ENCODE measurements at regions not wholly inside any gene's neighbourhood (a gene's known extent, or its start where the extent isn't known, plus 50 kb on each side); places are given as distances from the start of the nearest gene placed in this dataset.

DNA sequence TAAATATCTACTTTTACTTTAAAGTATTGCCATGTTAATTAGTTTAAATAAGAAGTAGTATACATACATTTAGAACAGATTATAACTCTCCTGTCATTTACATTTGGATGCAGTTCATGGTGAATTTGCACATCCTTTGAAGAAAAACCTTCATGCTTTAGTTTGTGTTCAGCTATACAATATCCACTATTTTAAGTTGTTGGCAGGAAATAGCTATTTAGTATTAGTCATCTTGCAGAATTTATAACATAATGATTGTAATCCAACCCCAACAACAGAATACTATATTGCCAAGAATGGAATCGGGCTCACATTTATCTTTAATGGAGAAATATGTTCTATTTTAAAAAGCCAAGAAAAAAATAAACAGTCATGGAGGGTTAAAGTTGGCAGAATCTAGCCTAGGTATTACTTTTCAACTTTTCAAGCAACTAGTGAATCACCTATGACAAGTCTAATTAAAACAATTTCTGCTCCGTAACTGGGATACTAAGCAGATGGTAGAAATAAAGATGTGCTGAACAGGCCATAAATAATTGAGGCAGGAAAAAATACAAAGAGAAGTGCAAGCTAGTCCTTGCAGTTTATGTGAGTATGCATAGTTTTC lies 1170.6 kb upstream of the NUDT12 start:
- Histone ChIP-seq H3K4me1 (ENCODE audit: control insufficient read depth, insufficient read depth, low read length) (no peaks in the 10 kb centered on the region), H3K27ac (ENCODE audit: low read depth, low read length) (no peak overlapping the region), H3K9ac (ENCODE audit: extremely low read depth, low read length, poor library complexity, severe bottlenecking) (no peak overlapping the region), H3K27me3 (ENCODE audit: control insufficient read depth, insufficient read depth, low read length, poor library complexity, severe bottlenecking) (no peaks in the 10 kb centered on the region), H3K4me3 (ENCODE audit: low read length) (no peak overlapping the region), H3K36me3 (ENCODE audit: control insufficient read depth, insufficient read depth, low read length) (no peaks in the 10 kb centered on the region), H3K9me3 (ENCODE audit: control insufficient read depth, low read length) (no peaks in the 10 kb centered on the region)
- WGBS, 2 experiments (ENCODE audit: insufficient coverage in 1 of 2, insufficient read length in 1 of 2) = 100% methylated on average over 1 of the region's 2 CpGs; no CpG with 5 or more reads in 1 of the 2 experiments
- no peak for DNase-seq
- H3K4me1 Mint-ChIP-seq = no peaks in the 10 kb centered on the region
- no peak overlapping the region for H3K4me3 Mint-ChIP-seq
- no peaks in the 10 kb centered on the region for H3K36me3 Mint-ChIP-seq (ENCODE audit: low read depth)
- TF ChIP-seq, protein P1, sequence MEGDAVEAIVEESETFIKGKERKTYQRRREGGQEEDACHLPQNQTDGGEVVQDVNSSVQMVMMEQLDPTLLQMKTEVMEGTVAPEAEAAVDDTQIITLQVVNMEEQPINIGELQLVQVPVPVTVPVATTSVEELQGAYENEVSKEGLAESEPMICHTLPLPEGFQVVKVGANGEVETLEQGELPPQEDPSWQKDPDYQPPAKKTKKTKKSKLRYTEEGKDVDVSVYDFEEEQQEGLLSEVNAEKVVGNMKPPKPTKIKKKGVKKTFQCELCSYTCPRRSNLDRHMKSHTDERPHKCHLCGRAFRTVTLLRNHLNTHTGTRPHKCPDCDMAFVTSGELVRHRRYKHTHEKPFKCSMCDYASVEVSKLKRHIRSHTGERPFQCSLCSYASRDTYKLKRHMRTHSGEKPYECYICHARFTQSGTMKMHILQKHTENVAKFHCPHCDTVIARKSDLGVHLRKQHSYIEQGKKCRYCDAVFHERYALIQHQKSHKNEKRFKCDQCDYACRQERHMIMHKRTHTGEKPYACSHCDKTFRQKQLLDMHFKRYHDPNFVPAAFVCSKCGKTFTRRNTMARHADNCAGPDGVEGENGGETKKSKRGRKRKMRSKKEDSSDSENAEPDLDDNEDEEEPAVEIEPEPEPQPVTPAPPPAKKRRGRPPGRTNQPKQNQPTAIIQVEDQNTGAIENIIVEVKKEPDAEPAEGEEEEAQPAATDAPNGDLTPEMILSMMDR (conservative IDR thresholded peaks at IDR 0.05) = no peak
- no peaks in the 10 kb centered on the region for H3K9me3 Mint-ChIP-seq
- H3K27ac Mint-ChIP-seq = no peak overlapping the region
- H3K27me3 Mint-ChIP-seq (ENCODE audit: insufficient read depth) = no peaks in the 10 kb centered on the region

DNA sequence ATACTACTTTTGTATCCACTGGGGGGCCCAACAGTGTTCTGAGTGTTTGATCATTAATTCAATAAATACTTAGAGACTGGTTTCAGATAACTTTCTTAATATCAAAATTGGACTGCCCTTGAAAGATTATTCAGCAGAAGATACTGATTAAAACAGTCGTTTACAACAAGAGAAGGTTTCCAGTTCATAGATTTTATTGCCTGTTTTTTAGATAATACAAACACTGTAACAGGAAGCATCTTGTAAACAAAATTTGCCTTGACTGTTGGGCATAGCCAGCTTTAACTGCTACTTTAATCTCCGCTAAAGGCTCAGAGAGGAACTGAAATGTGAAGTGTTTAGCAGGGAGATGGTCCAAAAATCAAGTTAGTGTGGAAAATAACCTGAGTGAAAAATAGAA lies 1168.7 kb upstream of the NUDT12 start:
- Mint-ChIP-seq H3K4me1 (no peaks in the 10 kb centered on the region), H3K9me3 (no peaks in the 10 kb centered on the region), H3K36me3 (ENCODE audit: low read depth) (no peaks in the 10 kb centered on the region), H3K27me3 (ENCODE audit: insufficient read depth) (no peaks in the 10 kb centered on the region), H3K4me3 (no peak overlapping the region), H3K27ac (no peak overlapping the region)
- Histone ChIP-seq H3K4me3 (ENCODE audit: low read length) (no peak overlapping the region), H3K27ac (ENCODE audit: low read depth, low read length) (no peak overlapping the region), H3K9me3 (ENCODE audit: control insufficient read depth, low read length) (no peaks in the 10 kb centered on the region), H3K4me1 (ENCODE audit: control insufficient read depth, insufficient read depth, low read length) (no peaks in the 10 kb centered on the region), H3K36me3 (ENCODE audit: control insufficient read depth, insufficient read depth, low read length) (no peaks in the 10 kb centered on the region), H3K27me3 (ENCODE audit: control insufficient read depth, insufficient read depth, low read length, poor library complexity, severe bottlenecking) (no peaks in the 10 kb centered on the region), H3K9ac (ENCODE audit: extremely low read depth, low read length, poor library complexity, severe bottlenecking) (no peak overlapping the region)
- WGBS, 2 experiments (ENCODE audit: insufficient coverage in 1 of 2, insufficient read length in 1 of 2) = 90 to 94% methylated on average over 2 of the region's 2 CpGs
- DNase-seq = no peak
- TF ChIP-seq, protein P1 (conservative IDR thresholded peaks at IDR 0.05) = no peak

DNA sequence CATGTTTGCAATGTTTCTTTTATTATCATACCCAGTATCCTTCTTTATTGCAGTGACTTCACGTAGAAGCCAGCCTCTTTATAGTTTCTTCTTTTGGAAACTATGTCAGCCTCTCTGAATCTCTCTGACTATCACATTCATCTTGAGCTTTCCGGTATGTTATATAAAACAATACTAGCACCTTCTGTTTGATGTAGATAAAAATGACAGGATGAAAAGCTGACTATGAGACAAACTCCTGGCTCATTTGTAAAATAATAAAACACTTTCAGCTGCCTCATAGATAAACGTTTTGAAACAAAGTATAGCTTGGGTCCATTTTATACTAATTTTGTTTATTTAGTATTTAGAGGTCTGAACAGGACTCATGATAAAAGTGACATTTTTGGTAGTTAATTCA lies 1145.4 kb upstream of the NUDT12 start:
- no peaks in the 10 kb centered on the region for H3K27me3 Mint-ChIP-seq (ENCODE audit: insufficient read depth)
- peaks cover 3% of the 10 kb centered on the region for H3K4me1 Mint-ChIP-seq
- Histone ChIP-seq H3K27ac (ENCODE audit: low read depth, low read length) (no peak overlapping the region), H3K27me3 (ENCODE audit: control insufficient read depth, insufficient read depth, low read length, poor library complexity, severe bottlenecking) (no peaks in the 10 kb centered on the region), H3K4me1 (ENCODE audit: control insufficient read depth, insufficient read depth, low read length) (no peaks in the 10 kb centered on the region), H3K9ac (ENCODE audit: extremely low read depth, low read length, poor library complexity, severe bottlenecking) (no peak overlapping the region), H3K36me3 (ENCODE audit: control insufficient read depth, insufficient read depth, low read length) (no peaks in the 10 kb centered on the region), H3K9me3 (ENCODE audit: control insufficient read depth, low read length) (no peaks in the 10 kb centered on the region), H3K4me3 (ENCODE audit: low read length) (no peak overlapping the region)
- H3K36me3 Mint-ChIP-seq (ENCODE audit: low read depth) = no peaks in the 10 kb centered on the region
- TF ChIP-seq, protein P1 (conservative IDR thresholded peaks at IDR 0.05) = no peak
- 83 to 88% methylated on average over 1 to 3 of the region's 3 CpGs for WGBS, 2 experiments (ENCODE audit: insufficient coverage in 1 of 2, insufficient read length in 1 of 2)
- H3K27ac Mint-ChIP-seq = no peak overlapping the region
- no peaks in the 10 kb centered on the region for H3K9me3 Mint-ChIP-seq
- no peak for DNase-seq
- H3K4me3 Mint-ChIP-seq = no peak overlapping the region

All from endodermal cell (in vitro differentiated cells).